ENCODE measurements at regions not wholly inside any gene's neighbourhood (a gene's known extent, or its start where the extent isn't known, plus 50 kb on each side); places are given as distances from the start of the nearest gene placed in this dataset.

GRCh38 chr9:28808042-28808441, 1234.8 kb upstream of the C9orf72 start:
- Histone ChIP-seq H3K27ac (ENCODE audit: extremely low read length, insufficient read depth, low read length) (no peak overlapping the region), H2AFZ (ENCODE audit: low read length) (no peak overlapping the region), H3K79me2 (ENCODE audit: insufficient read depth, low read length) (no peaks in the 10 kb centered on the region), H3K27me3 (ENCODE audit: control insufficient read depth in 1 of 2, insufficient read depth in 2 of 2, low read length in 2 of 2) (no peaks in the 10 kb centered on the region), H3K4me3 (replicated peaks in 1 of 3; ENCODE audit: insufficient read depth in 1 of 3, low read depth in 2 of 3, low read length in 3 of 3) (no peak overlapping the region), H3K36me3 (replicated peaks in 1 of 2; ENCODE audit: control insufficient read depth in 1 of 2, insufficient read depth in 2 of 2, low read length in 2 of 2) (no peaks in the 10 kb centered on the region), H3K9me3 (ENCODE audit: low read length) (no peaks in the 10 kb centered on the region), H3K4me1 (ENCODE audit: insufficient read depth, low read length) (no peaks in the 10 kb centered on the region), H4K20me1 (ENCODE audit: insufficient read depth, low read length) (no peaks in the 10 kb centered on the region), H3K9ac (ENCODE audit: insufficient read depth, low read depth, low read length) (no peak overlapping the region), H3K4me2 (ENCODE audit: low read depth, low read length) (no peak overlapping the region)
- DNase-seq (ENCODE audit: low spot score): no peak
- intact Hi-C loops (cut with micrococcal nuclease; ENCODE audit: unreplicated experiment): no loop called here
- BruUV-seq (replicated peaks): no TSS peak
- in situ Hi-C loops (cut with HindIII; ENCODE audit: extremely low pct_ligation_motif_present, low pct_unique_long_range_greater_than_20kb): no loop called here
- CTCF ChIA-PET (ENCODE audit: low intra/inter-chr PET ratio, low total read pairs): no interaction called here
- FAIRE-seq: no peak
- POLR2A ChIA-PET: no interaction called here
- ATAC-seq: no peak
- TF ChIP-seq ZNF280D (CRISPR knock-in tag; IDR thresholded peaks at IDR 0.05) (no peak), BRF2 (CRISPR knock-in tag; IDR thresholded peaks at IDR 0.05) (no peak), ZNF12 (CRISPR knock-in tag; IDR thresholded peaks at IDR 0.05) (no peak), KLF16 (CRISPR knock-in tag; IDR thresholded peaks at IDR 0.05) (no peak), ATF7 (IDR thresholded peaks at IDR 0.05) (no peak), ATF7 (CRISPR knock-in tag; IDR thresholded peaks at IDR 0.05) (no peak), U2AF1 (optimal IDR thresholded peaks at IDR 0.05; ENCODE audit: low read depth, low read length) (no peak), MTF2 (CRISPR knock-in tag; IDR thresholded peaks at IDR 0.05; ENCODE audit: borderline replicate concordance) (no peak), MIXL1 (CRISPR knock-in tag; IDR thresholded peaks at IDR 0.05) (no peak), ZNF891 (CRISPR knock-in tag; IDR thresholded peaks at IDR 0.05) (no peak), ATF3 (CRISPR knock-in tag; IDR thresholded peaks at IDR 0.05) (no peak), PRDM15 (CRISPR knock-in tag; IDR thresholded peaks at IDR 0.05) (no peak), THAP7 (CRISPR knock-in tag; IDR thresholded peaks at IDR 0.05) (no peak), PPARG (CRISPR knock-in tag; conservative IDR thresholded peaks at IDR 0.05) (no peak), TARDBP (CRISPR knock-in tag; IDR thresholded peaks at IDR 0.05) (no peak)
